Fibroblast of lung (primary cell): ENCODE measurements at regions not wholly inside any gene's neighbourhood (a gene's known extent, or its start where the extent isn't known, plus 50 kb on each side); places are given as distances from the start of the nearest gene placed in this dataset.

Experiments
- EZH2 ChIP-seq: IDR thresholded peaks from 2 replicates; pipeline ENCODE4 v1.5.1; 2012; ENCODE audit warnings: low read length, control low read depth, mild to moderate bottlenecking; ENCODE audit errors: missing control alignments
- TF ChIP-seq, protein P1 (sequence below), 2 donors: IDR thresholded peaks in 1 of 2; conservative IDR thresholded peaks in 1 of 2; 1 replicate in 1 of 2; 2 replicates in 1 of 2; pipeline ENCODE4 v1.5.1; 2011 to 2012; ENCODE audit warnings: low read length in 2 of 2, control low read depth in 1 of 2, inconsistent platforms in 1 of 2, low read depth in 1 of 2, mild to moderate bottlenecking in 1 of 2

DNA sequence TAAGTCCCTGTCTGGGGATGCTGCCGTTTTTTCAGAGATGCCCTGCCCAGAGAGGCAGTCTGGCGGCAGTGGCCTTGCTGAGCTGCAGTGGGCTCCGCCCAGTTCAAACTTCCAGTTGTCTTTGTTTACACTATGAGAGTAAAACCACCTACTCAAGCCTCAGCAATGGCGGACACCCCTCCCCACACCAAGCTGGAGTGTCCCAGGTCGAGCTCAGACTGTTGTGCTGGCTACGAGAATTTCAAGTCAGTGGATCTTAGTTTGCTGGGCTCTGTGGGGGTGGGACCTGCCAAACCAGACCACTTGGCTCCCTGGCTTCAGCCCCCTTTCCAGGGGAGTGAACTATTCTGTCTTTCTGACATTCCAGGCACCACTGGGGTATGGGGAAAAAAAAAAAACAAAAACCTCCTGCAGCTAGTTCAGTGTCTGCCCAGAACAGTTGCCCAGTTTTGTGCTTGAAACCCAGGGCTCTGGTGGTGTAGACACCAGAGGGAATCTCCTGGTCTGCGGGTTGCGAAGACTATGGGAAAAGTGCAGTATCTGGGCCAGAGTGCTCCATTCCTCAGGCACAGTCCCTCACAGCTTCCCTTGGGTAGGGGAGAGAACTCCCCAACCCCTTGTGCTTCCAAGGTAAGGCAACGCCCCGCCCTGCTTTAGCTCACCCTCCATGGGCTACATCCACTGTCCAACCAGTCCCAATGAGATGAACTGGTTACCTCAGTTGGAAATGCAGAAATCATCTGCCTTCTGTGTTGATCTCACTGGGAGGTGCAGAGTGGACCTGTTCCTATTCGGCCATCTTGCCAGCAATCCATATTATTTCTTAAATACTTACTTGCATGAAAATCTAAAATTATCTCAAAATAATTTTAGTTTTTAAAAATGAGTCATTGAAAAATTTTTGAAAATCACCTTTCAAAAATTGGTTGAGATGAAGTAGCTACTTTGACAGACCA is 338.0 kb downstream of the OSR1 start:
- TF ChIP-seq, protein P1, sequence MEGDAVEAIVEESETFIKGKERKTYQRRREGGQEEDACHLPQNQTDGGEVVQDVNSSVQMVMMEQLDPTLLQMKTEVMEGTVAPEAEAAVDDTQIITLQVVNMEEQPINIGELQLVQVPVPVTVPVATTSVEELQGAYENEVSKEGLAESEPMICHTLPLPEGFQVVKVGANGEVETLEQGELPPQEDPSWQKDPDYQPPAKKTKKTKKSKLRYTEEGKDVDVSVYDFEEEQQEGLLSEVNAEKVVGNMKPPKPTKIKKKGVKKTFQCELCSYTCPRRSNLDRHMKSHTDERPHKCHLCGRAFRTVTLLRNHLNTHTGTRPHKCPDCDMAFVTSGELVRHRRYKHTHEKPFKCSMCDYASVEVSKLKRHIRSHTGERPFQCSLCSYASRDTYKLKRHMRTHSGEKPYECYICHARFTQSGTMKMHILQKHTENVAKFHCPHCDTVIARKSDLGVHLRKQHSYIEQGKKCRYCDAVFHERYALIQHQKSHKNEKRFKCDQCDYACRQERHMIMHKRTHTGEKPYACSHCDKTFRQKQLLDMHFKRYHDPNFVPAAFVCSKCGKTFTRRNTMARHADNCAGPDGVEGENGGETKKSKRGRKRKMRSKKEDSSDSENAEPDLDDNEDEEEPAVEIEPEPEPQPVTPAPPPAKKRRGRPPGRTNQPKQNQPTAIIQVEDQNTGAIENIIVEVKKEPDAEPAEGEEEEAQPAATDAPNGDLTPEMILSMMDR (conservative IDR thresholded peaks at IDR 0.05 in 1 of 2, IDR thresholded peaks at IDR 0.05 in 1 of 2; ENCODE audit: low read depth in 1 of 2, low read length in 2 of 2) = no peak
- TF ChIP-seq EZH2 = no peak
